Neural cell (in vitro differentiated cells): ENCODE measurements at regions not wholly inside any gene's neighbourhood (a gene's known extent, or its start where the extent isn't known, plus 50 kb on each side); places are given as distances from the start of the nearest gene placed in this dataset.

Source experiments
- H2AFZ ChIP-seq: fragments of 200-600, 300-800 bp; sonication (generic), shearing (Covaris generic); 2 replicates; pipeline ENCODE4 v1.6.0; 2014; ENCODE audit warnings: low read depth, mild to moderate bottlenecking, antibody characterized with exemption, low read length, moderate library complexity
- H3F3A ChIP-seq: fragments of 200-600 bp; shearing (Covaris generic); 2 replicates; pipeline ENCODE4 v1.6.1; 2016; ENCODE audit warnings: mild to moderate bottlenecking, moderate library complexity, mixed read lengths, antibody characterized with exemption, low read length; ENCODE audit not compliant: insufficient read depth, poor library complexity, severe bottlenecking
- H3K27ac ChIP-seq: fragments of 200-600, 300-800 bp; sonication (generic), shearing (Covaris generic); 2 replicates; pipeline ENCODE4 v1.5.1; 2014; ENCODE audit warnings: mild to moderate bottlenecking, low read length, moderate library complexity
- H3K27me3 ChIP-seq: fragments of 300-800, 200-600 bp; sonication (generic), shearing (Covaris generic); 2 replicates; pipeline ENCODE4 v1.6.0; 2014; ENCODE audit warnings: mild to moderate bottlenecking, low read depth, low read length, moderate library complexity; ENCODE audit not compliant: insufficient read depth
- H3K36me3 ChIP-seq: fragments of 300-800, 200-600 bp; sonication (generic), shearing (Covaris generic); 2 replicates; pipeline ENCODE4 v1.5.1; 2014; ENCODE audit warnings: mild to moderate bottlenecking, antibody characterized with exemption, low read length, moderate library complexity; ENCODE audit not compliant: insufficient read depth
- H3K4me2 ChIP-seq: fragments of 300-800, 200-600 bp; sonication (generic), shearing (Covaris generic); 2 replicates; pipeline ENCODE4 v1.6.0; 2014; ENCODE audit warnings: mild to moderate bottlenecking, low read length
- H3K4me3 ChIP-seq: fragments of 300-800, 200-600 bp; sonication (generic), shearing (Covaris generic); 2 replicates; pipeline ENCODE4 v1.5.1; 2014; ENCODE audit warnings: mild to moderate bottlenecking, low read length, moderate library complexity
- H3K79me2 ChIP-seq: fragments of 200-600 bp; shearing (Covaris generic); replicated peaks from 2 replicates; pipeline ENCODE4 v1.6.0; 2014; ENCODE audit warnings: mild to moderate bottlenecking, low read length, moderate library complexity; ENCODE audit not compliant: insufficient read depth
- H3K9ac ChIP-seq: fragments of 300-800, 200-600 bp; sonication (generic), shearing (Covaris generic); 2 replicates; pipeline ENCODE4 v1.6.1; 2016; ENCODE audit warnings: mild to moderate bottlenecking, low read length, mixed read lengths
- H3K9me2 ChIP-seq: fragments of 200-600 bp; shearing (Covaris generic); 2 replicates; pipeline ENCODE4 v1.6.1; 2016; ENCODE audit warnings: mild to moderate bottlenecking, low read length, mixed read lengths; ENCODE audit not compliant: insufficient read depth
- H3K9me3 ChIP-seq: fragments of 200-600, 300-800 bp; sonication (generic), shearing (Covaris generic); 2 replicates; pipeline ENCODE4 v1.6.1; 2016; ENCODE audit warnings: mild to moderate bottlenecking, mixed run types, low read length, moderate library complexity, mixed read lengths
- H4K20me1 ChIP-seq: fragments of 200-600 bp; shearing (Covaris generic); 2 replicates; pipeline ENCODE4 v1.6.1; 2016; ENCODE audit warnings: mild to moderate bottlenecking, mixed run types; ENCODE audit not compliant: insufficient read depth
- CTCF ChIP-seq: fragments of 450-650 bp; IDR thresholded peaks from 2 replicates; pipeline ENCODE4 v1.5.1; 2014; ENCODE audit warnings: antibody characterized with exemption, mild to moderate bottlenecking, moderate library complexity; ENCODE audit not compliant: poor library complexity, severe bottlenecking
- EP300 ChIP-seq: fragments of 450-650 bp; conservative IDR thresholded peaks from 2 replicates; pipeline ENCODE4 v1.6.1; 2014; ENCODE audit warnings: antibody characterized with exemption, mild to moderate bottlenecking, moderate library complexity; ENCODE audit not compliant: poor library complexity, severe bottlenecking
- EZH2 ChIP-seq: fragments of 200-600, 300-800 bp; shearing (Covaris generic), sonication (generic); IDR thresholded peaks from 2 replicates; pipeline ENCODE4 v1.6.1; 2014; ENCODE audit warnings: antibody characterized with exemption, low read length, borderline replicate concordance, mild to moderate bottlenecking; ENCODE audit not compliant: insufficient read depth, poor library complexity, severe bottlenecking
- MXI1 ChIP-seq: fragments of 450-650 bp; conservative IDR thresholded peaks from 2 replicates; pipeline ENCODE4 v1.6.1; 2014; ENCODE audit warnings: antibody characterized with exemption, mild to moderate bottlenecking; ENCODE audit not compliant: poor library complexity, severe bottlenecking
- POLR2AphosphoS5 ChIP-seq: IDR thresholded peaks from 2 replicates; pipeline ENCODE4 v1.6.1; 2012
- RAD21 ChIP-seq: fragments of 450-650 bp; conservative IDR thresholded peaks from 2 replicates; pipeline ENCODE4 v1.6.1; 2014; ENCODE audit warnings: antibody characterized with exemption, mild to moderate bottlenecking, moderate library complexity
- SMC3 ChIP-seq: fragments of 450-650 bp; conservative IDR thresholded peaks from 2 replicates; pipeline ENCODE4 v1.6.1; 2014; ENCODE audit warnings: antibody characterized with exemption, mild to moderate bottlenecking, moderate library complexity; ENCODE audit not compliant: poor library complexity
- TAF1 ChIP-seq: IDR thresholded peaks from 2 replicates; pipeline ENCODE4 v1.6.1; 2012; ENCODE audit warnings: low read depth
- TF ChIP-seq, protein P1 (sequence below): IDR thresholded peaks from 2 replicates; pipeline ENCODE4 v1.6.1; 2012; ENCODE audit warnings: borderline replicate concordance

DNA sequence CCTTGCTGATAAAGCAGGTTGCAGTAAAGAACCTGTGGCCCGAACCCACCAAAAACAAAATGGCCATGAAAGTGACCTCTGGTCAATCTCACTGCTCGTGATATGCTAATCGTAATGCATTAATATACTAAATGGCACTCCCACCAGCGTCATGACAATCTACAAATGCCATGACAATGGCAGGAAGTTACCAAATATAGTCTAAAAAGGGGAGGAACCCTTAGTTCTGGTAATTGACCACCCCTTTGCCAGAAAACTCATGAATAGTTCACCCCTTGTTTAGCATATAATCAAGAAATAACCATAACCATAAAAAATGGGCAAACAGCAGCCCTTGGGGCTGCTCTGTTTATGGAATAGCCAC, 1139.4 kb upstream of the LRRN3 start:
- Histone ChIP-seq H3K27me3 (no peaks in the 10 kb centered on the region), H3K4me2 (no peak overlapping the region), H4K20me1 (no peaks in the 10 kb centered on the region), H3K9me3 (no peaks in the 10 kb centered on the region), H3F3A (no peaks in the 10 kb centered on the region), H3K79me2 (no peaks in the 10 kb centered on the region), H3K36me3 (no peaks in the 10 kb centered on the region), H3K9ac (no peak overlapping the region), H3K9me2 (no peaks in the 10 kb centered on the region), H3K27ac (no peak overlapping the region), H2AFZ (no peak overlapping the region), H3K4me3 (no peak overlapping the region)
- TF ChIP-seq EP300 (no peak), TAF1 (no peak), EZH2 (no peak), CTCF (no peak), RAD21 (no peak), SMC3 (no peak), POLR2AphosphoS5 (no peak), MXI1 (no peak)
- TF ChIP-seq, protein P1, sequence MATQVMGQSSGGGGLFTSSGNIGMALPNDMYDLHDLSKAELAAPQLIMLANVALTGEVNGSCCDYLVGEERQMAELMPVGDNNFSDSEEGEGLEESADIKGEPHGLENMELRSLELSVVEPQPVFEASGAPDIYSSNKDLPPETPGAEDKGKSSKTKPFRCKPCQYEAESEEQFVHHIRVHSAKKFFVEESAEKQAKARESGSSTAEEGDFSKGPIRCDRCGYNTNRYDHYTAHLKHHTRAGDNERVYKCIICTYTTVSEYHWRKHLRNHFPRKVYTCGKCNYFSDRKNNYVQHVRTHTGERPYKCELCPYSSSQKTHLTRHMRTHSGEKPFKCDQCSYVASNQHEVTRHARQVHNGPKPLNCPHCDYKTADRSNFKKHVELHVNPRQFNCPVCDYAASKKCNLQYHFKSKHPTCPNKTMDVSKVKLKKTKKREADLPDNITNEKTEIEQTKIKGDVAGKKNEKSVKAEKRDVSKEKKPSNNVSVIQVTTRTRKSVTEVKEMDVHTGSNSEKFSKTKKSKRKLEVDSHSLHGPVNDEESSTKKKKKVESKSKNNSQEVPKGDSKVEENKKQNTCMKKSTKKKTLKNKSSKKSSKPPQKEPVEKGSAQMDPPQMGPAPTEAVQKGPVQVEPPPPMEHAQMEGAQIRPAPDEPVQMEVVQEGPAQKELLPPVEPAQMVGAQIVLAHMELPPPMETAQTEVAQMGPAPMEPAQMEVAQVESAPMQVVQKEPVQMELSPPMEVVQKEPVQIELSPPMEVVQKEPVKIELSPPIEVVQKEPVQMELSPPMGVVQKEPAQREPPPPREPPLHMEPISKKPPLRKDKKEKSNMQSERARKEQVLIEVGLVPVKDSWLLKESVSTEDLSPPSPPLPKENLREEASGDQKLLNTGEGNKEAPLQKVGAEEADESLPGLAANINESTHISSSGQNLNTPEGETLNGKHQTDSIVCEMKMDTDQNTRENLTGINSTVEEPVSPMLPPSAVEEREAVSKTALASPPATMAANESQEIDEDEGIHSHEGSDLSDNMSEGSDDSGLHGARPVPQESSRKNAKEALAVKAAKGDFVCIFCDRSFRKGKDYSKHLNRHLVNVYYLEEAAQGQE: no peak

DNA sequence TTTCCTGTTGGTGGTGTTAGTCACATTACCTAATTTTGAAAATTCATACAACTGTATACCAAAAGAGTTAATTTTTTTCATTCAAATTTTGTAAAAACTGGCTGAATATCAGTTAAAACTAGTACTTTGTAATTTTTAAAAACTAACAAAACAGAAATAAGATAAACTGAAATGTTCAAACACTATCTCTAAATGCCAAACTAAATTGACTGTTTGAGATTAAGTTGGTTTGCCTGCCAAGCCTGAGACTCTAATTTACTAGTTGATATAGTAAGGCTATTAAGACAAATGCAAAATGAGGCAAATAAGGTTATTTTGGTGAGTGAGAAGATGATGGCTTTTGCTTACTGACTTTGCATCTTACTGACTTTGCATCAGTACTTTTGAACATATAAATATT, 1134.9 kb upstream of the LRRN3 start:
- Histone ChIP-seq H3K79me2 (no peaks in the 10 kb centered on the region), H3K27ac (no peak overlapping the region), H3K9me2 (no peaks in the 10 kb centered on the region), H4K20me1 (no peaks in the 10 kb centered on the region), H3K36me3 (no peaks in the 10 kb centered on the region), H3K4me2 (no peak overlapping the region), H2AFZ (no peak overlapping the region), H3K9ac (no peak overlapping the region), H3F3A (no peaks in the 10 kb centered on the region), H3K4me3 (no peak overlapping the region), H3K9me3 (no peaks in the 10 kb centered on the region), H3K27me3 (no peaks in the 10 kb centered on the region)
- TF ChIP-seq, protein P1: no peak
- no peak for TF ChIP-seq TAF1
- TF ChIP-seq SMC3: no peak
- TF ChIP-seq MXI1: no peak
- TF ChIP-seq EP300: no peak
